GM12878 (cell line): ENCODE measurements at regions not wholly inside any gene's neighbourhood (a gene's known extent, or its start where the extent isn't known, plus 50 kb on each side); places are given as distances from the start of the nearest gene placed in this dataset.

Experiments used
- ATAC-seq: fragments of 200-7000 bp; cut with Tn5 transposase; 3 replicates; pipeline ENCODE4 v1.9.1; 2020; ENCODE audit warnings: mild to moderate bottlenecking, moderate library complexity
- BruUV-seq: library from RNA; stranded (reverse); fragments of 400-500 nt; replicated peaks from 2 replicates; lab custom pipeline; 2021; lab: Mats Ljungman, UMichigan
- CTCF ChIA-PET: fragments of 300-600 bp; sonication (Branson Sonifier 250); formaldehyde crosslinking; extraction: SDS; loops from one replicate; lab custom pipeline; 2021; ENCODE audit warnings: inconsistent platforms; lab: Yijun Ruan, JAX
- POLR2A ChIA-PET: fragments of 350-600 bp; formaldehyde crosslinking; extraction: SDS; loops from one replicate; lab custom pipeline; 2021; ENCODE audit warnings: inconsistent platforms; lab: Charles Lee
- RAD21 ChIA-PET: fragments of 300-600 bp; sonication (Branson Sonifier 250); formaldehyde crosslinking; loops from one replicate; lab custom pipeline; 2023; ENCODE audit warnings: antibody characterized with exemption; ENCODE audit not compliant: unreplicated experiment; lab: Charles Lee
- SMC1A ChIA-PET: fragments of 300-600 bp; sonication (Branson Sonifier 250); formaldehyde crosslinking; loops from one replicate; lab custom pipeline; 2023; ENCODE audit not compliant: unreplicated experiment, uncharacterized antibody; lab: Charles Lee
- DNase-seq: peaks from one replicate; pipeline ENCODE4 v3.0.0-alpha.2; 2011; ENCODE audit warnings: low read depth, low spot score
- FAIRE-seq: peaks from 3 replicates; lab custom pipeline; 2011; peaks lifted over from hg19 to GRCh38; lab: Jason Lieb, UNC
- H2AFZ ChIP-seq: 2 replicates; pipeline ENCODE4 v1.6.0; 2011; ENCODE audit warnings: low read depth, low read length, control low read depth; ENCODE audit not compliant: control insufficient read depth
- H3K27ac ChIP-seq: 2 replicates; pipeline ENCODE4 v1.5.1; 2011; ENCODE audit warnings: control low read depth; ENCODE audit not compliant: control insufficient read depth, insufficient read depth
- H3K27me3 ChIP-seq, 2 experiments: replicated peaks in 1 of 2; 2 replicates each; pipeline versions ENCODE4 v1.6.0 to v1.6.1; 2011; ENCODE audit warnings: low read length in 1 of 2; ENCODE audit not compliant: control insufficient read depth in 2 of 2, insufficient read depth in 2 of 2
- H3K36me3 ChIP-seq, 2 experiments: 2 replicates each; pipeline ENCODE4 v1.5.1; 2011; ENCODE audit warnings: low read length in 1 of 2; ENCODE audit not compliant: control insufficient read depth in 2 of 2, insufficient read depth in 2 of 2
- H3K4me1 ChIP-seq: 2 replicates; pipeline ENCODE4 v1.6.1; 2011; ENCODE audit warnings: mild to moderate bottlenecking, low read length, moderate library complexity, mixed read lengths; ENCODE audit not compliant: control insufficient read depth, insufficient read depth
- H3K4me2 ChIP-seq: 2 replicates; pipeline ENCODE4 v1.6.0; 2011; ENCODE audit warnings: control low read depth; ENCODE audit not compliant: control insufficient read depth, insufficient read depth
- H3K4me3 ChIP-seq: fragments of 200-600 bp; sonication (generic); 2 replicates; pipeline ENCODE4 v1.5.1; 2016
- H3K79me2 ChIP-seq: 2 replicates; pipeline ENCODE4 v1.6.0; 2011; ENCODE audit warnings: low read length; ENCODE audit not compliant: control insufficient read depth, insufficient read depth
- H3K9ac ChIP-seq: 2 replicates; pipeline ENCODE4 v1.8.0; 2011; ENCODE audit warnings: low read length, control low read depth, mixed read lengths; ENCODE audit not compliant: control insufficient read depth, insufficient read depth
- H3K9me3 ChIP-seq: replicated peaks from 3 replicates; pipeline ENCODE4 v1.5.1; 2011; ENCODE audit warnings: mild to moderate bottlenecking, low read length; ENCODE audit not compliant: control insufficient read depth, insufficient read depth
- H4K20me1 ChIP-seq: 2 replicates; pipeline ENCODE4 v1.6.0; 2011; ENCODE audit not compliant: control insufficient read depth, insufficient read depth
- BCL11A ChIP-seq: IDR thresholded peaks from 2 replicates; pipeline ENCODE4 v1.6.1; 2011; ENCODE audit warnings: low read depth, low read length
- BHLHE40 ChIP-seq, 2 experiments: fragments of 450-650 bp in 1 of 2; IDR thresholded peaks; 2 replicates each; pipeline ENCODE4 v1.6.1; 2011 to 2017; ENCODE audit warnings: low read depth in 2 of 2, borderline replicate concordance in 1 of 2, improper control_type of control experiment in 1 of 2, low read length in 1 of 2, mild to moderate bottlenecking in 1 of 2
- CBX3 ChIP-seq: fragments of 200-600 bp; sonication (generic); IDR thresholded peaks from 2 replicates; pipeline ENCODE4 v1.6.1; 2016; ENCODE audit warnings: low read depth, borderline replicate concordance
- IRF4 ChIP-seq: IDR thresholded peaks from 2 replicates; pipeline ENCODE4 v1.6.1; 2011; ENCODE audit warnings: low read depth, low read length
- MAX ChIP-seq: IDR thresholded peaks from 2 replicates; pipeline ENCODE4 v1.6.1; 2012; ENCODE audit warnings: low read depth, low read length, improper control_type of control experiment
- PRDM15 ChIP-seq: fragments of 450-650 bp; formaldehyde crosslinking; IDR thresholded peaks from 2 replicates; pipeline ENCODE4 v1.4.0; 2020; ENCODE audit warnings: mild to moderate bottlenecking, moderate library complexity
- RELB ChIP-seq: fragments of 450-650 bp; IDR thresholded peaks from 2 replicates; pipeline ENCODE4 v1.6.1; 2017; ENCODE audit warnings: low read depth, mild to moderate bottlenecking, moderate library complexity
- SREBF2 ChIP-seq: IDR thresholded peaks from 2 replicates; pipeline ENCODE4 v1.6.1; 2012; ENCODE audit warnings: mild to moderate bottlenecking, low read length
- YBX1 ChIP-seq: fragments of 450-650 bp; IDR thresholded peaks from 2 replicates; pipeline ENCODE4 v1.6.1; 2016; ENCODE audit warnings: antibody characterized with exemption
- YY1 ChIP-seq: IDR thresholded peaks from 2 replicates; pipeline ENCODE4 v1.6.1; 2011; ENCODE audit warnings: low read depth, mild to moderate bottlenecking, low read length
- ZNF24 ChIP-seq: fragments of 450-650 bp; IDR thresholded peaks from 2 replicates; pipeline ENCODE4 v1.6.1; 2017; ENCODE audit warnings: antibody characterized with exemption, mild to moderate bottlenecking
- ZZZ3 ChIP-seq: IDR thresholded peaks from 2 replicates; pipeline ENCODE4 v1.6.1; 2011; ENCODE audit warnings: low read depth; ENCODE audit not compliant: control insufficient read depth, insufficient read length
- WGBS: methylation state at CpG from one replicate; pipeline ENCODE4 v1.1.6; 2016; ENCODE audit warnings: low lambda C conversion rate; ENCODE audit not compliant: insufficient replicate concordance, insufficient coverage; ENCODE audit errors: missing lambda C conversion rate; 5-methylcytosine and 5-hydroxymethylcytosine counted together
- in situ Hi-C: fragments of 300-500 bp; cut with MboI; formaldehyde crosslinking; loops from 9 replicates; pipeline ENCODE4 v1.14.3; 2018; ENCODE audit warnings: mixed read lengths
- intact Hi-C: fragments of 100-400 bp; cut with micrococcal nuclease; formaldehyde crosslinking; loops from one replicate; pipeline ENCODE4 v1.14.2; 2022; ENCODE audit not compliant: unreplicated experiment

GRCh38 chr12:76246611-76247010 lies 101.6 kb downstream of the BBS10 start:
- H4K20me1 ChIP-seq, result no peaks in the 10 kb centered on the region
- no TSS peak for BruUV-seq
- H3K36me3 ChIP-seq, result no peaks in the 10 kb centered on the region
- in situ Hi-C loops (no loop called here), intact Hi-C loops (no loop called here)
- TF ChIP-seq ZNF24 (no peak), PRDM15 (CRISPR knock-in tag) (no peak), RELB (no peak), YY1 (no peak), ZZZ3 (no peak), MAX (no peak), SREBF2 (no peak), BHLHE40 (IDR thresholded peaks at IDR 0.05; ENCODE audit: borderline replicate concordance in 1 of 2, low read depth in 2 of 2, low read length in 1 of 2) (no peak), YBX1 (no peak), BCL11A (no peak), IRF4 (no peak), CBX3 (no peak)
- no peak overlapping the region for H3K27ac ChIP-seq
- H2AFZ ChIP-seq, result no peak overlapping the region
- no peaks in the 10 kb centered on the region for H3K9me3 ChIP-seq
- FAIRE-seq (no peak), ATAC-seq (no peak), DNase-seq (no peak)
- H3K4me1 ChIP-seq, result no peaks in the 10 kb centered on the region
- no peaks in the 10 kb centered on the region; a peak in 1 of 4 replicates for H3K27me3 ChIP-seq
- no peaks in the 10 kb centered on the region for H3K79me2 ChIP-seq
- ChIA-PET CTCF (no interaction called here), RAD21 (no interaction called here), POLR2A (no interaction called here), SMC1A (interaction anchor here (1.3 to 1.8 kb wide), 2 partner anchors 8 to 13 kb away, joined by 3 to 5 read pairs; no protein-coding TSS in a partner anchor)
- 0% methylated on average over 2 of the region's 2 CpGs for WGBS
- no peak overlapping the region for H3K4me3 ChIP-seq
- no peak overlapping the region for H3K9ac ChIP-seq
- no peak overlapping the region for H3K4me2 ChIP-seq
